Stimulated activated CD4-positive, alpha-beta T cell treated with anti-CD3 and anti-CD28 coated beads, Interleukin-1b, Interleukin-23, amount 100 ng/mL, for 24 hours (primary cell): ENCODE measurements at regions not wholly inside any gene's neighbourhood (a gene's known extent, or its start where the extent isn't known, plus 50 kb on each side); places are given as distances from the start of the nearest gene placed in this dataset.

Experiments
- DNase-seq, 4 experiments: peaks; one replicate each; pipeline ENCODE4 v3.0.0-alpha.2; 2020; ENCODE audit warnings: low read depth in 4 of 4, low spot score in 1 of 4

DNA sequence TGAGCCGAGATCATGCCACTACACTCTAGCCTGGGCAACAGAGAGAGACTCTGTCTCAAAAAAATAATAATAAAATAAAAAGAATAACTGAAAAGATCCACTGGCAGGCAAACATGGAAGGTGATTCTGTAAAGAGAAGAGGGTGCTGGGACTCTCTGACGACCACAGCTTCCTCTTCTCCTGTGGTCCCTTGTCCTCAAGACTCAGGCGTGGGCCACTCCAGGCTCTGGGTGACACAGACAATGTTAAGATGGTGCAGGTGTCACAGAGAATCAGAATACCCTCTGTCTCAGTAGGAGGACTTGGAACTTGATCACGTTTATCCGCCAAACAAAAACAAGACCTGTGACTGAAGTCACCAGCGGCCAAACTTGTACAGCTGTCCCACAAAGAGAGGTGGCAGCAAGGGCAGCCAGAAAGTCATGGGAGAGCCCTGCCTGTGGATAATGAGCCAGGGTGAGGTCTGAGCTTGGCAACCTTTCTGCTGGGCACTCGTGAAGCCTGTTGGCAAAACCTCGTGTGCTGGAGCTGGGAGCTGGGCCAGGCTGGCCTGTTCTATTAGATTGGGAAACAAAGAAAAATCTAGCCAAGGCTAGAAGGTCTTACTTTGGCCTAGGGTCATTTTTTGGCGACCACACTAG is 76.4 kb upstream of the ITGA6 start:
- DNase-seq = no peak

DNA sequence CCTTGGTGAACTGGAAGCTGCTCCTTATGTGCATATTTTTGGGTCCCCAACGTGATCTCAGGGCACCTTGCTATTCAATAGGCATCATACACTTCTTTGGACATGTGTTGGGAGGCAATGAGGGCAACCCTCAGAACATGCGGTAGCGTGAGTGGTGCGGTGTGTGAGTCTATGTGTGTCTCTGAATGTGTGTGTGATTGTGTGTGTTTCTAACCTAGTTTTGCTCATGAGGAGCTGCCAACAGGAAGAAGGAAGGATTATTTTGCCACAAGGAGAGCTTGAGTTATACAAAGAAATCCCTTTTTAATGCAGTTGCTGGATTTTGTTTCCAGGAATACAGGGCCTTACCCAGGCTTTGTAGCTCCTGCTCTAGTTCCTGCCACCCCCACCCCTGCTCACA is 75.8 kb upstream of the ITGA6 start:
- no peak for DNase-seq

DNA sequence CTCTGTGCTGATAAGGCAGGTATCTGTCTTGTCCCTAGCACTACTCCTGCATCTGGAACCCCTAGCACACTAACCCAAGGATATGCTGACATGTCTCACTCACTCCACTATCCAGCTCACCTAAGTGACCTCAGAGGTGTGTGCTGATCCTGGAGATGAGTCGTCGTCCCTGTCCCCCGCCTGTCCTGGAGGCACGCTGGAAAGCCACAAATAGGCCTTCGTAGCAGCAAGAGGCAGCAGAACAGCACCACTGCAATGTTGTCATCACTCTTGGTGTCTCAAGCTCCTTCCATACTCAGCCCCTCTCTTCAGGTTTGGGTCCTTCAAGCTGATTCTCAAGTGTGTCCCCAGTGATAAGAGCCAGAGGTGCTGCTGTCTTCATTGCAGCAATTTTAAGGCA is 73.0 kb upstream of the ITGA6 start:
- no peak for DNase-seq

DNA sequence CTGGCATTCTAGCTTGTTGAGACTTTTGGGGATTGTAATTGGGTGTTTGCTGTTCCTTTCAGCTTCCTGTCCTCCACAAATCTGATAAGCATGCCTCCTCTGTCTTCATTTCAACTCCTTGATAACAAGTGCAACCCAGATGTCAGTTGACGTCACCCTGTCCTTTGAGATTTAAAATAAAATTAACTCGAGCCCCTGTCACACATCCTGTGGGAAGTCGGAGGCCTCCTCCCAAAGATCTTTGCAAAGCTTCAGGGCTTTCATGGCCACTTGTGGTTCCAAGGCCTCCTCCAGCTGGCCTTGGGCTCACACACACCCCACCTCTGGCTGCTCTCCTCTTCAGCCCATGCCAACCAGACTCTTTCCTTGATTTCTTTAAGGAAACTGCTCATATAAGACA is 69.9 kb upstream of the ITGA6 start:
- DNase-seq = no peak

DNA sequence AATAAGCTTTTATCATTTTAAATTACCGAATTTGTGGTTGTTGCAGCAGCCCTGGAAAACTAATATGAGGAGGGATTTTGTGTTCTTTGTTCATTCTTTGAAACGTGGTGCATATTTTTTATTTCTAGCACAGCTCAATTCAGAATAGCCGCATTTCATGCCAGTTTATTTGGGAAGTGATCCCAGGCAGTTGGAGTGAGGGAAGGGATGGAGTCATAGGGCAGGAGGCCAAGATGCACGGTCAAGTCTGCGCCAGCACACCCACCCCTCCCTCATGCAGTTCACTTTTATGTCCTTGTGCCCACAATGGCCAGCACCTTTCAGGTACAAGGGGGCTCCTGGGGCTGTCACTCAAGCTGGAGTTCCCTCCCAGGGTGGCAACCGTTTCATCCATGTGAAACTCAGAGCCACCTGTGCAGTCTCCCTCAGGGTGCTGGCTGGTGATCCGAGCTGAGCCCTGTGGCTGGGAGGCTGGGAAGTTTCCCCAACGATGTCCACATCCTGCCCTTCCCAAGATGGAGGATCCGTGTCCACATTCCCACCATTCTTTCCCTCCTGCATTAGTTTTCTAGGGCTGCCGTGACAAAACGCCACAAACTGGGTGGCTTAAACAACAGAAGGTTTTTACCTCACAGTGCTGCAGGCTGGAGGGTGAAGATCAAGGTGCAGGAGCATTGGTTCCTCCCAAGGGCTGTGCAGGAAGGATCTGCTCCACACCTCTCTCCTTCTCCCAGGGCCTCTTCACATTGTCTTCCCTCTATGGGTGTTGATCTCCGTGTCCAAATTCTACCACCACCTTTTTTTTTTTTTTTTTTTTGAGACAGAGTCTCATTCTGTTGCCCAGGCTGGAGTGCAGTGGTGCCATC is 68.5 kb upstream of the ITGA6 start:
- no peak for DNase-seq

DNA sequence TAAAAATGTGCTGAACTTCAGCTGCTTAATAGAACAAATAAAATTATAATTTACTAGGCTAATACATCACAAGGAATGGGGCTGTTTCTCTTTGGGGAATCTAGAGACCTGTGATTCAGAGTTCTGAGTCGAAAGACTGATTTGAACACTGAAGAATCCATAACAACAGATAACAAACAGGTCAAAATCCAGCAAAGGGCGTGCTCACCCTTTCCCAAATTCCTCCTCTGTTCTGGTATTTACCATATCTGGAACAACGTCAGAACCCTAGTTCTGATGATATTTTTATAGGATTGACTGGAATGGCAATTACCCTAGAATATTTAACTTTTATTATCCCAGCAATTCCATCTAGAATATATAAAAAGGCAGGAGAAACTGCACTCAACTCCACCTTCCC is 66.0 kb upstream of the ITGA6 start:
- DNase-seq = no peak

DNA sequence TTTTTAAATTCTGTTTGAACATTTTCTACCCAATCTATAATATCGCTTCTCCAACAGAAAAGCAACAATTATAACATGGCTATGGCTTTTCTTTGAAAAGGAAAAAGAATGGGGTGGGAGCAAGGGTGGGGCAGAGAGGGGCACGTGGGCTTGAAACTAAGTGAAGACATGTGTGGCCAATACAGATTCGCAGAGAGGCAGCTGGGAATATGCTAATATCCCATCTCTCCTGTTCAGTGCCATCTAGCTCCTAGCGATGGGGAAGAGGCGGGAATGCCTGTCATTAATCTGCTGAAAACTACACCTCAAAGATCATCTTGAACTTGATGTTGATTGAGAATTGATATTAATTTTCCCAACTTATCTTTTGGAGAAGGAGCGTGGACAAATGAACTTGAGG is 65.5 kb upstream of the ITGA6 start:
- DNase-seq = no peak

DNA sequence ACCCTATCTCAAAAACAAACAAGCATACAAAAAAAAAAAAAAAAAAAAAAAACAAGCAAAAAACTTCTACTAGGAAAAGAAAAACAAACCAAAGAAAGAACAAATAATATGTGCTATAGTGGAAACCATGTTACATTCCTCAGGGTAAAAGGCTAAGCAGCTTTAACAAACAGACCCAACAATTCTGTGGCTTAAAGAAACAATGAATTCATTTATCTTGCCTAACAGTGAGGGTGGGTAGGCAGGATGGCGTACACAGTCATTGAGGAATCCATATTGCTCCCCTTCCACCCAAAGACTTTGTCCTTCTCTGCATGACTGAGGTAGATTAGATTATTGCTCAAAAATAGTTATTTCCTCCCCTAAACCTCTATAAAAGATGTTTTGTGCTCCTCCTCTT is 63.1 kb upstream of the ITGA6 start:
- DNase-seq = no peak

DNA sequence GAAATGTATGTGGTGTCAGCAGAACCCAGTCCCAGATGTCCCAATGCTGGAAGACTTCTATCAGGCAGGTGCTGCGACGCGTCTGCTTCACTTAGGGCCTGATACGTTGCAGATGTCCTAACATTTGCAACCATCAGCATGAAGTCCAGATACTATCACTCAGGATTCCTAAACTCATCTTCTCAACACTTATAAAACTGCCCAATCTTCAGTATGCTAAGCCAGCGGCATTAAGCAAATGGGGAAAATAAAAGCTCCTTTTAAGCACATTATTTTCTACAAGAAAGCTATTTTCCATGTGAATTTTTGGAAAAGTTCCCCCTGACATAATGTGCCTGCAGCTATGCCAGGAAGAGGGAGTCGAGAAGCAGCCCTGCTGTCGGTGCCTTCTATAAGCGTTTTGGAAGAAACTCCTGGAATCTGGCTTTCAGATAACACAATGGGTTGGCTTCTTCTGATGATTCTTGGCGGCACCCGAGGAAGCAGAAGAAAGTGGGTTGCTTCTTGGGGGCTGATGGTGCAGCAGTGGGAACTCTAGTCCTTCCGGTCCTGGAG is 60.7 kb upstream of the ITGA6 start:
- DNase-seq = no peak

DNA sequence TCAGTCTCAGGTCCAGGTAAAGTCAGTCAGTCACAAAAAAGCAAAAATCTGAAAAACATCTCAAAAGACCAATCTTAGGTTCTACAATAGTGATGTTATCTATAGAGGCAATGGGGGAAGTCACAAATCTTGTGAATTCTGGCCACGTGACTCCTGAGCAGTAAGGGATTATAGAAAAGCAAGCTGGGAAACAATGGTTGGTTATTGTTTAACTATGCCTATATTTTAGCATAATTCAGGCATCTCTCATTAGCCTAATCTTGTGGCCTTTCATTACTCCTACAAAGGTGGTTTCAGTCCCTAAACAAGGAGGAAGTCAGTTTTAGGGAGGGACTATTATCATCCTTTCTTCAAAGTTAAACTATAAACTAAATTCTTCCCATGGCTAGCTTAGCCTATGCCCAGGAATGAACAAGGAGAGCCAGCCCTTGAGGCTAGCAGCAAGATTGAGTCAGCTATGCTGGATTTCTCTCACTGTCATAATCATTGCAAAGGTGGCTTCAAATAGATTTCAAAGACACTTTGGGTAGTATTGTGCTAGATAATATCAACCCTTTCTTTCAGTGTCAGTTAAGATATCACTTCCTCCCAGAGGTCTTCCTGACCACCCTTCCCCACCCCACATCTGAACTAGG is 56.4 kb upstream of the ITGA6 start:
- no peak for DNase-seq

DNA sequence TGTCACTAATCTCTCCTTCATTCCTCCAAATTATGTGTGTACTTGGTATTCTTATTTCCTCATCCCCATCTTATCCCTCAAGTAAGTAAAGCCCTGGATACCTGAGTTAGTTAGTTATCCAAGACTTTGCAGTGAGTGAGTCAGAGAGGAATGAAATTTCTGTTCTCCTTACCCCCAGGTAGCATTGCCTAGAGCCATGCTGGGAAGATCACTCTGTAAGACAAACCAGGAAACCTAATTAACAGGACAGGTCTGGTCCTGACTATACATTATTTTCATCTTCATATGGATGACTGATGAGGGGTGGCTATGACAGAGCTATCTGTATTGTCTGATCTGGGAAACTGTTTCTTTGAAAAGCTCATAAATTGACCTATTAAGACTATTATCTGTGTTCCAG is 55.0 kb upstream of the ITGA6 start:
- no peak for DNase-seq

DNA sequence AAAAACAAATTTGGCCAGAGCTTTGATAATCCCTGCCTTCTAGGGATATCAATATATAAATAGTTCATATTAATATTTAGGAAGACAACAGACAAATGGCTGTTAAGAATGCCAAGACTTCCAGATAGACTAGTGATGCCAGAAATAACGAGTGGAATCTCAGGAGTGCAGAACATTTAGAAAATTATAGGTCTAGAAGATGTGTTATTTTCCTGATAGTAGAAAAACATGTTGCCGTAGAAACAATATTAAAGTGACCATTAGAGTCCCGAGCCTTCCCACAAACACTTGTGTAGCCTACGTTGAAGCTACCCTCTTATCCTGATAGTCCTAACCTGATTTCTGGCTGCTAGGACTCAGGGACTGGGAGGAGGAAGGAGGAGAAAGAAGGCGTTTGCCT is 54.3 kb upstream of the ITGA6 start:
- DNase-seq = no peak

DNA sequence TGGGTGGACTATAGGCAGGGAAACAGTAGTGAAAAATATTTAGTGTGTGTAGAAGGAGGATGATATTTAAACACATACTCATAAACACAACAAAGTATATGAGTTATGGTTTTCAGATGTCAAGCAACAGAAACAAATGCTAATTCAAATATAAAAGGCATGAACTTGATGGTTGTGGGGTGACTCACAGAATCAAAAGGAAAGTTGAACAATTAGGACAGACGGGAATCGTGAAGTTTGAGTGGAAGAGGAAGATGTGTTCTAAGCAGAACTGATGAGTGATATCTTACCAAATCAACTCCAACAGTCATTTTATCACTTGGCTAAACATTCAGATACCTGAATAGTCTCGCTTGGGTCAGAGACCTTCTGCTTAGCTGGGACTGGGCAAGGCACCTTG is 53.6 kb upstream of the ITGA6 start:
- no peak for DNase-seq

DNA sequence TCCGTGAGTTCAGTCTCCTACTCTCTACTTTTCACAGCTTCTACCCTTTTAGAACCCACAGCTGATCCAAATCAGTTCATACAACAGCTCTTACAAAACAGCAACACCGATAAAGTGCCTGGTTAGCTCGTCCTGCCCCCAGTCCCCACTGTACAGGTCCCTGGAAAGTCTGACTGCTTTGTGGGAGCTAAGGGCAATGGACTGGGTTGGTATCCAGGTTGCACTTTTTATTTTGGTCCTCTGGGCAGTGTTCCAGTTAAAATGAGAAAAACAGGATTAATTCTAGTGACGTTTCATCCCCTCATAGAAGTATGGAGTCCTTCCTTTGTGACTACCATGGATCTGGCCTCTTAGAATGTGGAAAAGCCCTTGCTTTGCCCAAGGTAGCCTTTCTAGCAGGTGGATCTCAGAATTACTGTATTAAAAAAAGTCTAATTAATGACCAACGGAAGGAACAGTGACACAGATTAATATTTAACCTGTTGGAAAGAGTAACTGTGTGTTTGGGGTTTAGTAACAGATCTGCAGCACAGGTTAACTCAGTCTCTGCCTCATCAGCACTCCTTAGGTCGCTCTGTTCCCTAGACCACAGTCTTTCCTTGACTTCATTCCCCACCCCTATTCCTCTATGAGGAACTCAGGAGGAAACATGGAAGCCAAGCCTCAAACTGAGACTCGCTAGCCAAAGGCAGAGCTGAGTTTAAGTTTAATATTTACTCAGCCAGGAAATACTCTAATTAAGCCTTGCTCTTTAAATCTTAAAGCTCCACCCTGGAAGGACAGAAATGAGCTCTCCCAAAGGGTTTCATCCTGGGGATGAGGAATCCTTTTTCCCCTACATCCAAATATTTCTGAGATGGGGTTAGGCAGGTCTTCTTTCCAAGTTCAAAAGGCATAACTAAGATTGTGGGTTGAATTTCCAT is 52.8 kb upstream of the ITGA6 start:
- DNase-seq = no peak

DNA sequence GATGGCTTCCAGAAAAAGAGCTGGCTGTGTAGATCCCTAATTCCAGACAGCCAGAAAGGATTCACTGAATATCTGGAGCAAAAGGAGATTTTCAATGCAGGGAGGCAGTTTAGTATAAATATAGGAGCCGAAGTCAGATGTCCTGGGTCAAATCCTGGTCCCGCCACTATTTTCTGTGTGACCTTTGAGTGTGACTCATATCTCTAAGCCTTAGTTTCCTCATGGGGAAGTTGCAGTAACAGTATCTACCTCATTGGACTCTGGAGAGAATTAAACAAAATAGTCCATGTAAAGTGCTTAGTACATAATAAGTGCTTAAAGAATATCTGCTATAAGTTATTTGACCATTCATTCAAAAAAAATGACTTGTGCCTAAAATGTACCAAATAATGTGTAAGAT is 52.1 kb upstream of the ITGA6 start:
- no peak for DNase-seq

DNA sequence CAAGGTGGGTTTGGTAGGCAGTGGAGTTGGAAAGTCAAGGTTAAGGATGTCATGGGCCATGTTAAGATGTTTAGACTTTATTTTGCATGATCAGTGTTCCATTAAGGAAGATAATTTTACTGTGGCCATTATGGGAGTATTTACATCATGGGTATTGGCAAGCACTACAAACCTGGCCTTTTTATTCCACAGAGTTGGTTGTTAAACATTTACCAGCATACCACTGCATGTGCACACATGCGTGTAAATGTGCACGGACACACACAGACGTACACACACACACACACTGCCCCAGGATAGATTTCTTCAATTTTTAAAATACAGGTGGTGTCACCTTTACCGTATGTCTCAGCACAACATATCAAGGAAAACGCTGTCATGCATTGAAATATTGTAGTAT is 51.4 kb upstream of the ITGA6 start:
- no peak for DNase-seq

DNA sequence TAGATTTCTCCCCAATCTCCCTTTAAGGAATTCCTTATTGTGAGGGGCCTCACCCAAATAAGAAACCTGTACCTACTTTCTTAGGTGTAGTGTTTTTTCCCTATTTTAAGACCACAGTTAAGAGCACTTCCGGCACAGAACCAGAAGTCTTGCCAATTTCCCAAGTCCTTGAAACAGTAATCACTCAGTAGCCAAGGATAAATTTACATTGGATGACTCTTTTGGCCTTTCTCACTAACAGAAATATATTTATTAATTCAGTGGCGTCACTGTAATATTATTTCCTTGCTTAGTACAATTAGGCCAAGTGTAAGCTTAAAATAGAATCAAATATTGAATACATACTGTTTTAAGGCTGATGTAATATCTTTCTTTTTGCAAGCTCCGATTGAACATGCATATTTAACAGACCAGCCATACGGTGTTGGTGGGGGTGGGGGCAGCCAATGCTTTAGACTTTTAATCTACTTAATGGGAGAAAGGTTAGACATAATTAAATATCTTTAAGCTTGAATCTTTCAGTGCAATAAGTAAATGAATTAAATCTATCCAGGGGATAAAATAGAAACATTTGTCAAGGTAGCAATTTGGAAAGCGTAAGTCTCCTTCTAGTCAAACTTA is 50.8 kb upstream of the ITGA6 start:
- no peak for DNase-seq

DNA sequence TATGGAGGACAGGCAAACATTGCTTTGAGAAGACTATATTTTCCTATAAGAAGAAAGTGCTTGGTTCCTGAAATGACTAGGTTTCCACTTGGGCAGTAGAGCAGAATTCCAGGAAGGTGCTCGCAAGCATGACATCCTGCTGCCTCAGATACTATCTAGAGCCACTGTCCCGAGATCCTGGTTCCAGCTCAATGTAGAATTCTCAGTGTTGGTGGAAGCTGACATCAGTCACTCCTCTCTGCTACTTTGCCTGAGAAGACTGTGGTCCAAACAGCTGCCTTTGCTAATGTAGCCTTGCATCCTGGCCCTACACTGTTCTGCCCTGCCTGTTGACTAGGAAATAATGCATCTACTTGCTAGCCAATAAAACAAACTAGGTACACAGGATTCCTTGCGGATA is 50.0 kb upstream of the ITGA6 start:
- no peak for DNase-seq
